M059J (cell line): ENCODE measurements at regions not wholly inside any gene's neighbourhood (a gene's known extent, or its start where the extent isn't known, plus 50 kb on each side); places are given as distances from the start of the nearest gene placed in this dataset.

Source experiments
- DNase-seq: peaks from one replicate; pipeline ENCODE4 v3.0.0-alpha.2; 2012; ENCODE audit warnings: low read depth

GRCh38 chr11:119795690-119796089 is 66.7 kb upstream of the NECTIN1 start:
- no peak for DNase-seq

- peak; percentile 18 for DNase-seq
Measured at GRCh38 chr11:119795231-119795630, 66.2 kb upstream of the NECTIN1 start.

DNA sequence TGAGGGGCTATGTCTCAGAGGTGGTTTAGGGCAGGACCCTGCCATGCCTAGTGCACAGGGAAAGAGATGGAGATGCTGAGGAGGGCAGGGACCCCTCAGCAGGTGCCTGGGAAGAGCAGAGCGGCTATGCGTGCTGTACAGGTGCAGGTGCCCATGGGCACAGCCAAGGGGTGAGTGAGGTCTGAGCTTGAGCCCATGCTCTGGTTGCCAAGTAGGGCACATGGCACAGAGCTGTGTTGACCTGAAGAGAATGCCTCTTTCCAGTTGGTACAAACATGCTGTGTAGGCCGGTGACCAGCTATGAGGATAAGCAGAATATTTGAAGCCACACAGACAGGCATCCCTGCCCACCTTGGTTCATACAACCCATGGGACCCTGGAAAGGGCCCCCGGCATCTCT is 65.8 kb upstream of the NECTIN1 start:
- DNase-seq = no peak

- no peak for DNase-seq
Measured at GRCh38 chr11:119794141-119794665, 65.2 kb upstream of the NECTIN1 start.

DNA sequence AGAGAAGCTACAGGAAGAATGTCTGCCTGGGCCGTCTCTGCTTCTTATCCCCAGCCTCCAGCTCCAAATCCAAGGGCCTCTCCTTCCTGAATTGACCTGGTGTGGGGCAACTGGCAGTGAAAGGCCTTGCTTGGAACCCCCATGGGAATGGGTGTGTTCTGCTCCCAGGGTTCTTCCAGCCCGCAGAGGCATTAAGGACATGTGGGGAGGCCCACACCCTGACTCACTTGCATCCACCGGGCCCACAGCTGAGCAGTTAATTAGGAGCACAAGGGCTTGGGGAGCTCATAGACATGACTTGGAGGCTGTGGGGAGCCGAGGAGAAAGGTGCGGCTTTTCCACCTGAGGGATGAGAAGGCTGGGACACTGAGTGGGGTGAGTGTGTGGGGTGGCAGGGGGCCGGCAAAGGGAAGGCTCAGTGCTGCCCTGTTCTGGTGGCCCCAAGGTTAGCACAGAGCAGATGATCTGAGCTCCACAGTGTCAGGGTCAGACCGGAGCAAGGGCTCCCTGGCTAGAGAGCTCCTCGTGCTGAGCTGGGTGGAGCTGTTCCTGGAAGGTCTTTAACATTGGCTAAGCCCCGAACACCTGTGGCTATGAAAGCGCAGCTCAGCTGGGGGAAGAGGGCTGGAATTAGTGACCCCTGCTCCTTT is 64.5 kb upstream of the NECTIN1 start:
- DNase-seq = no peak

- no peak for DNase-seq
Measured at GRCh38 chr11:119791701-119792151, 62.7 kb upstream of the NECTIN1 start.

- DNase-seq = no peak
Measured at GRCh38 chr11:119791047-119791446, 62.0 kb upstream of the NECTIN1 start.

- no peak for DNase-seq
Measured at GRCh38 chr11:119790476-119790875, 61.5 kb upstream of the NECTIN1 start.

DNA sequence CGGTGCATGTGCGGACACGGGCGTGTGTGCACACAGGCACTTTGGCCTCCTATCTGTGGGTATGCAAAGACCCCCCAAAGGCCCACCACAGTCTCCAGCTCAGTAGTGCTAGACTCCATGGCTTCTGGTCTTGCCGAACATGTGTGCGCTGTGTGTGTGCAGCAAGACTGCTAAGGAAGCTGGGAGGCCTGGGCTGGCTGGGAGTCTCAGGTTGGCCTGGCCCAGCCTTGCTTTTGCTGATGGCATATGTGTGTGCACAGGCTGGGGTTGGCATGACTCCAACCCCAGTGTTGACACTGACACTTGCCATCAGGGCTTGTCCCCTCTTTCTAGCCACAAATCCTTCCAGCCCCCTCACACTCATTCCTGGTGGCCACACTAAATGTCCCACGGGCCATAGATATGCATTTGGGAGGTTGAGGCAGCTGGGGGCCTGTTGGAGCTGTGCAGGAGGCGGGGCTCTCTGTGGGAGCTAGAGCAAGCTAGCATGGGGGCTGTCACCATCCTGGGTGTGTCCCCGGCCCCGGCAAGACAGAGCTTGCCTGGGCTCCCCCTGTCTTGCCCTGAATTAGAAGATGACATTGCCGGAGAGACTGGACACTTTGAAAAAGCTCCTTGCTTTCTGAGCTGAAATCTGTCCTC is 60.9 kb upstream of the NECTIN1 start:
- no peak for DNase-seq

- DNase-seq = no peak
Measured at GRCh38 chr11:119788911-119789560, 60.0 kb upstream of the NECTIN1 start.

- no peak for DNase-seq
Measured at GRCh38 chr11:119788096-119788883, 59.3 kb upstream of the NECTIN1 start.

GRCh38 chr11:119787074-119787461 is 58.1 kb upstream of the NECTIN1 start:
- no peak for DNase-seq

DNA sequence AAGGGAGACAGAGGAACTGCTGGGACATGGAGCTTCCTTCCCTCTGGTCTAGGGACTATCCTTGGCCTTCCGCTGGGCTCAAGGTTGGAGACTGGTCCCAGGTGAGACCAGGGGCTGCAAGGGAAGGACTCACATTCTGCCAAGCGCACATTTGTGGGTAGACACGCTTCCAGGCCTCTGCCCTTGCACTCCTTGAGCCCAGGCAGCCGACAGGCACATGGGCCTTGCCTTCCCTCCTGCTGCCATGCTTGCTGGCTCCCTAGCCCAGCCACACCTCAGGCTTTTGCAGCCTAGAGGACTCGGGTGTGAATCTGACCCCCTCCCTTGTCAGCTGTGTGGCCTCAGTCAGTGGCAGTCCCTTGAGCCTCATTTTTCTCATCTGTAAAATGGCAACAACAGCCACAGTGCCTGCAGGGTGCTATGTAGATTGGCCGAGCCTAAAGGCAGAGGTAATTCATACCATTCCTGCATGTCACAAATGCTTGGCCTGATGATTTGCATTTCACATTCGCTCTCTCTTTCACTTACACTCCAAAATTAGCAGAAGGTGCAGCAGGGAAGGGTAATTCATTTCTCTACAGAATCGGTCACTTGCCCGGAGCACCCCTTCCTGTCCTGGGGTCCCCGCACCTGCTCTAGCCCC is 57.6 kb upstream of the NECTIN1 start:
- DNase-seq = no peak

DNA sequence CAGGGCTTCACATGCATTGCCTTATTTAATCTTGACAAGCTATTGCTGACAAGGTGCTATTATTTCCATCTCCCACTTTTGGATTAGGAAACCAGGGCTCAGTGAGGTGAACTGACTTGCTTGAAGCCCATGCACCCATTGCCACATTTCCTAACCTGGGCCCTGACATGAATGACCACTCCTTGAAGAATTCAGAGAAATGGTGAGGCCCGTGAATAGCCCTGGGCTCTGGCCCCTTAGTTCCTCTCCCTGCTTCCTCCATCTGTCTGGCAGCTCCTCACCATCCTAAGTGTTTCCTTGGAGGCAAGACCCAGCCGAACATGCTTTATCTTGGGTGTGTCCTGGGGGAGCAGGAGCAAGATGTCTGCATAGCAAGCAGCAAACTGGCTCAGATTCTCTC is 56.1 kb upstream of the NECTIN1 start:
- DNase-seq = no peak

DNA sequence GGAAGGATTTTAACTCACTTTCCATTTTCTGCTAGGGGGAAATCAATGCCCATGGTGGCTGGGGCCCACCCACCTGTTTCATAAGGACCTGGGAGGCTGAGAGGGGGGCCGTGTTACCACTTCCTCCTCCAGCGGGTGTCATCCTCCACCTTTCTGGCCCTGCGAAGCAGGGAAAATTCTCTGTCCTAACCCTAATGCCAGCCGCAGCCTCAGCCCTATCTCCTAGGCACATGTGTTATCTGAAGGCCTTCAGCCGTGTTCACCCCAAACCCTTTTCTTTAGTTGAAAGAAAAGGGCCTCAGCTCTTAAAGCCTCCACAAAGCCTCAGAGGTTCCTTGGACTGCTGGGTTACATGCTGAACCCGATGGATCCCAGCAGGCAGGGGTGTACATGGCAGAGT is 55.4 kb upstream of the NECTIN1 start:
- no peak for DNase-seq

- DNase-seq = peak; percentile 4
Measured at GRCh38 chr11:119783466-119784400, 54.7 kb upstream of the NECTIN1 start.

GRCh38 chr11:119782739-119783072 is 53.7 kb upstream of the NECTIN1 start:
- DNase-seq = no peak

DNA sequence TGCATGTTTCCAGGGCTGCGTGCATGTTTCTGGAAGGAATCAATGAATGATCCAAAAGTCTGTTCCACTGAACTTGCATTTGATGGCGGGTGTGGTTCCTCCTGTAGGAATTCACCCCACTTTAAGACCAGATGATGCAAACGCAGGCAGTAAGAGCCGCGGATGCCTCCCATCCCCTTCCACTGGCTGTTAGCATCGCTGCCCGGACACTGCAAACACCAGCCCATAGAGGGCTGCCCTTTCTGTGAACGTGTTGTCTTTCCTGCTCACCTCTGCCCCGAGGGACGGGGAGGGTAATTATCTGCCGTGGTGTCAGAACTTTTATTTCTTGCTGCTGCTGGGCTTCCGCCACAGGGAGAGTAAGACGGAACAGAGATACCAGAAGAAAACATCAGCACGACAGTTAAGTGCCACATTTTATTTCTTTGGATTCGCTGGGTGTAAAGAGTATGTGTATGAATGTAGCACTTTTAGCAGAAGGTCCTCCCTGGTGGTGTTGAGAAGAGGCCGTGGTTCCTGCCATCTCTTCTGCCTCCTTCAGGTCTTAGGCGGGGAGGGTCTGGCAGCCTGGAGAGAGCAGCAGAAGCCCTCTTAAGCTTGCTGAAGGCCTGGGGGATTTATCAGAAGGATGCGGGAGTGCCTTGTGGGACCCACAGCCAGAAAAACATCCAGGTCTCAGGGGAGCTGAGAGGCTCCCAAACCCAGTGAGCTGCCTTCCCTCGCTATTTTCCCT is 53.2 kb upstream of the NECTIN1 start:
- no peak for DNase-seq

GRCh38 chr11:119780222-119780953 is 51.4 kb upstream of the NECTIN1 start:
- no peak for DNase-seq
